ENCODE measurements at regions not wholly inside any gene's neighbourhood (a gene's known extent, or its start where the extent isn't known, plus 50 kb on each side); places are given as distances from the start of the nearest gene placed in this dataset.
"Not testable (repeated sequence)": the region's sequence is repeated elsewhere in the genome, so short reads cannot be mapped to it uniquely, and the experiment has no call there.

- TF ChIP-seq, protein P1, sequence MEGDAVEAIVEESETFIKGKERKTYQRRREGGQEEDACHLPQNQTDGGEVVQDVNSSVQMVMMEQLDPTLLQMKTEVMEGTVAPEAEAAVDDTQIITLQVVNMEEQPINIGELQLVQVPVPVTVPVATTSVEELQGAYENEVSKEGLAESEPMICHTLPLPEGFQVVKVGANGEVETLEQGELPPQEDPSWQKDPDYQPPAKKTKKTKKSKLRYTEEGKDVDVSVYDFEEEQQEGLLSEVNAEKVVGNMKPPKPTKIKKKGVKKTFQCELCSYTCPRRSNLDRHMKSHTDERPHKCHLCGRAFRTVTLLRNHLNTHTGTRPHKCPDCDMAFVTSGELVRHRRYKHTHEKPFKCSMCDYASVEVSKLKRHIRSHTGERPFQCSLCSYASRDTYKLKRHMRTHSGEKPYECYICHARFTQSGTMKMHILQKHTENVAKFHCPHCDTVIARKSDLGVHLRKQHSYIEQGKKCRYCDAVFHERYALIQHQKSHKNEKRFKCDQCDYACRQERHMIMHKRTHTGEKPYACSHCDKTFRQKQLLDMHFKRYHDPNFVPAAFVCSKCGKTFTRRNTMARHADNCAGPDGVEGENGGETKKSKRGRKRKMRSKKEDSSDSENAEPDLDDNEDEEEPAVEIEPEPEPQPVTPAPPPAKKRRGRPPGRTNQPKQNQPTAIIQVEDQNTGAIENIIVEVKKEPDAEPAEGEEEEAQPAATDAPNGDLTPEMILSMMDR (IDR thresholded peaks at IDR 0.05) = not testable (repeated sequence)
- TF ChIP-seq RAD21 (IDR thresholded peaks at IDR 0.05; ENCODE audit: low read length); RFX5 (IDR thresholded peaks at IDR 0.05; ENCODE audit: low read length); CHD2 (IDR thresholded peaks at IDR 0.05; ENCODE audit: low read length, partially characterized antibody); YY1 (IDR thresholded peaks at IDR 0.05; ENCODE audit: low read depth); EP300 (IDR thresholded peaks at IDR 0.05; ENCODE audit: borderline replicate concordance in 1 of 2, low read depth in 1 of 2, low read length in 1 of 2); USF1 (IDR thresholded peaks at IDR 0.05; ENCODE audit: borderline replicate concordance, low read depth); REST (IDR thresholded peaks at IDR 0.05; ENCODE audit: low read depth, low read length): not testable (repeated sequence)
- TF ChIP-seq, protein P2, sequence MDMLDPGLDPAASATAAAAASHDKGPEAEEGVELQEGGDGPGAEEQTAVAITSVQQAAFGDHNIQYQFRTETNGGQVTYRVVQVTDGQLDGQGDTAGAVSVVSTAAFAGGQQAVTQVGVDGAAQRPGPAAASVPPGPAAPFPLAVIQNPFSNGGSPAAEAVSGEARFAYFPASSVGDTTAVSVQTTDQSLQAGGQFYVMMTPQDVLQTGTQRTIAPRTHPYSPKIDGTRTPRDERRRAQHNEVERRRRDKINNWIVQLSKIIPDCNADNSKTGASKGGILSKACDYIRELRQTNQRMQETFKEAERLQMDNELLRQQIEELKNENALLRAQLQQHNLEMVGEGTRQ (IDR thresholded peaks at IDR 0.05; ENCODE audit: borderline replicate concordance, low read depth, low read length) = not testable (repeated sequence)
- TF ChIP-seq, protein P3, sequence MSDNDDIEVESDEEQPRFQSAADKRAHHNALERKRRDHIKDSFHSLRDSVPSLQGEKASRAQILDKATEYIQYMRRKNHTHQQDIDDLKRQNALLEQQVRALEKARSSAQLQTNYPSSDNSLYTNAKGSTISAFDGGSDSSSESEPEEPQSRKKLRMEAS (IDR thresholded peaks at IDR 0.05; ENCODE audit: low read depth) = not testable (repeated sequence)
Observed at GRCh38 chr4:91699691-91700090, 604.1 kb upstream of the GRID2 start.

Data from SK-N-SH (cell line).